NB4 (cell line): ENCODE measurements at regions not wholly inside any gene's neighbourhood (a gene's known extent, or its start where the extent isn't known, plus 50 kb on each side); places are given as distances from the start of the nearest gene placed in this dataset.

Experiments used
- DNase-seq: peaks from one replicate; pipeline ENCODE4 v3.0.0; 2010; ENCODE audit warnings: low read depth
- H3K4me3 ChIP-seq: one replicate; pipeline ENCODE4 v1.5.1; 2011; ENCODE audit warnings: mild to moderate bottlenecking, low read depth, low read length, moderate library complexity
- MYC ChIP-seq: IDR thresholded peaks from 2 replicates; pipeline ENCODE4 v1.6.1; 2011; ENCODE audit warnings: low read depth, low read length
- POLR2A ChIP-seq: IDR thresholded peaks from 2 replicates; pipeline ENCODE4 v1.6.1; 2011; ENCODE audit warnings: mild to moderate bottlenecking; ENCODE audit not compliant: insufficient read length; ENCODE audit errors: extremely low read depth
- TF ChIP-seq, protein P1 (sequence below): IDR thresholded peaks from one replicate; pipeline ENCODE4 v1.5.1; 2012; ENCODE audit warnings: low read depth, low read length
- TF ChIP-seq, protein P2 (sequence below): IDR thresholded peaks from 2 replicates; pipeline ENCODE4 v1.6.1; 2011; ENCODE audit warnings: low read depth, low read length

DNA sequence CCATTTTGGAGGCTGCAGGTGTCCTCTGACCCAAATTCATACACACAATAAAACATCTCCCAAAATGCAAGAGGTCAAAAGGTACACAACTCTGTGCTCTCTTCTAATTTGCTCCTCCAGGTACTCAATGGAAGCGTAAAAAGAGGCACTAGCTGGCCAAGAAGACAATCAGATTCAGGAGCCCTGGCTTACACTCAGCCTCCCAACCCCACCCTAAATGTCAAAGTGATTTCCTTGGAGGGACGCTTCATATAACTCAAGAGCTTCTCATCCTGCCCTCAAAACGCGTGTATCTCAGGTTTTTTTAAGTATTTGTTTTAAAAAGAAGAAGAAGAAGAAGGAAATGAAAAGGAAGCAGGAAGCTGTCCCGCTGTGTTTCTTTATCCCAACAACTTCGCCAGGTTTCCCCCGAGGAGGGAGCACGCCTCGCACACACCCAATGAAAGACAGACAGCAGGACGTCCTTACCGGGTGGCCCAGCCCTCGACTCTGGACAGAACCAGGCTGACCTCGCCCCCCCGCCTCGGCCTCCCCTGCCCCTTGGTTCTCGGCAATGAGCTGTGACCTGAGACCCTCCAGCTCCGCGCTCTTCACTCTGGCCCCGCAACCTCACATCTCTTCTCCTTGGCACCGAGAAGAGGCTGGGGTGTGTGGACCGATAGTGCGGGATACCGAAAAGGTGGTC is 620.7 kb upstream of the ZNF385D start:
- no peak overlapping the region for H3K4me3 ChIP-seq
- TF ChIP-seq, protein P1, sequence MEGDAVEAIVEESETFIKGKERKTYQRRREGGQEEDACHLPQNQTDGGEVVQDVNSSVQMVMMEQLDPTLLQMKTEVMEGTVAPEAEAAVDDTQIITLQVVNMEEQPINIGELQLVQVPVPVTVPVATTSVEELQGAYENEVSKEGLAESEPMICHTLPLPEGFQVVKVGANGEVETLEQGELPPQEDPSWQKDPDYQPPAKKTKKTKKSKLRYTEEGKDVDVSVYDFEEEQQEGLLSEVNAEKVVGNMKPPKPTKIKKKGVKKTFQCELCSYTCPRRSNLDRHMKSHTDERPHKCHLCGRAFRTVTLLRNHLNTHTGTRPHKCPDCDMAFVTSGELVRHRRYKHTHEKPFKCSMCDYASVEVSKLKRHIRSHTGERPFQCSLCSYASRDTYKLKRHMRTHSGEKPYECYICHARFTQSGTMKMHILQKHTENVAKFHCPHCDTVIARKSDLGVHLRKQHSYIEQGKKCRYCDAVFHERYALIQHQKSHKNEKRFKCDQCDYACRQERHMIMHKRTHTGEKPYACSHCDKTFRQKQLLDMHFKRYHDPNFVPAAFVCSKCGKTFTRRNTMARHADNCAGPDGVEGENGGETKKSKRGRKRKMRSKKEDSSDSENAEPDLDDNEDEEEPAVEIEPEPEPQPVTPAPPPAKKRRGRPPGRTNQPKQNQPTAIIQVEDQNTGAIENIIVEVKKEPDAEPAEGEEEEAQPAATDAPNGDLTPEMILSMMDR: no peak
- no peak for TF ChIP-seq MYC
- TF ChIP-seq POLR2A: no peak
- TF ChIP-seq, protein P2, sequence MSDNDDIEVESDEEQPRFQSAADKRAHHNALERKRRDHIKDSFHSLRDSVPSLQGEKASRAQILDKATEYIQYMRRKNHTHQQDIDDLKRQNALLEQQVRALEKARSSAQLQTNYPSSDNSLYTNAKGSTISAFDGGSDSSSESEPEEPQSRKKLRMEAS: no peak
- no peak for DNase-seq

DNA sequence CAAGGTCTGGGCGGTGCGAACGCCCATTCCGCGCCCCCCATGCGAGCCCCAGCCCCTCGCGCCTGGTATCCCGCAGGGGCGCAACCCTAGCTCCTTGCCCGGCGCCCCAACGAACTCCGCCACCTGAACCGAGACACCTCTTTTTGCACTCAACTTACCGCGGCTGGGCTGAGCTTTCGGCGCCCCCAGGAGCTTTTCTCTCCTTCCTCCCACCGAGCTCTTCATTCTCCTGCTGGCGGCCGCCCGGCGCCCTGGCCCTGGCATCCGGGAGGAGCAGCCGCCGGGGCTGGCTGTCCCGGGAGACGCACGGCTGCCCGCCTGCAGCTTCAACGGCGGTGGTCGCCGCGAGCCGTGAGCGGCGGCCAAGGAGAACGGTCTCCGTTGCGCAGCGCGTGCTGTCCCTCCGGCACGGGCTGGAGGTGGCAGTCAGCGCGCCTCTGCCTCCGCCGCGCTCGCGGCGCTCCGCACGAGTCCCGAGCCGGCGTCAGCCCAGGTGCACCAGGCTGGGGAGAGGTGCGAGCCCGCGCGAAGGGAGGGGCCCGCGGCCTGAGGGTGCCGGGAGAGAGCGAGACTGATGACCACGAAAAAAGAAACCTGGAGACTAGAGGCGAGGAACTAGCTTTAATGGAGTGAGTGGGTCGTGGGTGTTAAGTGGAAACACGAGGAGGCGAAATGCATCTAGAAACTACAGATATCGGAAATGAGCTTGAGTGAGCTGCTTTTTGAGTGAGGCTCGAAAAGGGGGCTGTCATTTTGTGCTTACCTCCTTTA is 621.5 kb upstream of the ZNF385D start:
- TF ChIP-seq POLR2A (no peak), MYC (no peak)
- TF ChIP-seq, protein P2: no peak
- TF ChIP-seq, protein P1: no peak
- DNase-seq: no peak
- H3K4me3 ChIP-seq: no peak overlapping the region

DNA sequence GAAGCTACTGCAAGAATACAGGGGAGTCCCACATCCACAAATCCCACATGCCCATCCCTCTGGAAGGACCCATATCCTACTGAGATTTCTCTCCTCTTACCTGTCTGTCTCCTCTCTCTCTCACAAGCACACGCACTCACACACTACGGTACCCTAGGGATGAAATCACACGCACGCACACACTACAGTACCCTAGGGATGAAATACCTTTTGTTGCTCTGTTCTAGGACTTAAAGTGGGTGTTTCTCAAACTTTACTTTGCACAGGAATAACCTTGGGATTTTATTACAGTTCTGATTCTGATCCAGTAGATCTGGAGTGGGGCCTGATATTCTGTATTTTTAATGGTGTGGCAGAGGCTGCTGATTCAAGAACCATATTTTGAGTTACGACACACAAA is 622.2 kb upstream of the ZNF385D start:
- no peak for DNase-seq
- H3K4me3 ChIP-seq: no peak overlapping the region
- TF ChIP-seq MYC (no peak), POLR2A (no peak)
- TF ChIP-seq, protein P2: no peak
- TF ChIP-seq, protein P1: no peak

DNA sequence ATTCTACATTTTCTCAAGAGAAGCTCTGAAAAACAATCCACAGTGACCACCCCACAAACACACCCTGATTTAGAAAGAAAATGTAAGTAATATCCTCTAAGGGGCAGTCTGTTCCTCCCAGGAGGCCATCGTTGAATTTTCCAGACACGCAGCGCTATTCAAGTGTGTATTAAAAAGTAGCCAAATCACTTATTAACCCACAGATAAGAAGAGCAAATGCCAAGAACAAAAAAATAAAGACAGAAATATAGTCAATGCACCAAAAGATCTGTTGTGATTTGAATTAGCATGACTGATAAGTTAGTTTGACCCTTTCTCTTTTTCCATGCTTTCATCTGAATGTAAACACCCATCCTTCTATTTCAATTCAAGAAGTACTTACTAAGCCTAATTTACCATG is 622.8 kb upstream of the ZNF385D start:
- TF ChIP-seq, protein P2: no peak
- no peak for TF ChIP-seq MYC
- TF ChIP-seq, protein P1: no peak
- TF ChIP-seq POLR2A: no peak
- no peak overlapping the region for H3K4me3 ChIP-seq
- DNase-seq: no peak

DNA sequence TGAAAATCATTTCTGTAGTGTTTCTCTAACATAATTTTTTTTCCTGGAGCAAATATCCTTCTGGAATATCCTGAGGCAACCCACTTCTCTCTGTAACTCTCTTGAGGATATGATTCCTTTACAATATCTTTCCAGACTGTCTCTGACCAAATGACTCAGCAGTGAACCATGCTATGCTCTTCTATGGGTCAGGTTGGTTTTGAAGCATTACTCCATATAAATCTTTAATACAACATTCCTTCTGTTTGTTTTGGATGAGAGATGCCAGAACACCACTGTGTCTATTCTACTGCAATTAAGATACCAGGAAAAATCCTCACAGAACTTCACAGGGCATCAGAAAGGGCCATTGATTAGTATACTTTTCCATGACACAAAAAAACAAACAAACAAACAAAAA is 626.4 kb upstream of the ZNF385D start:
- TF ChIP-seq, protein P2: no peak
- TF ChIP-seq, protein P1: no peak
- TF ChIP-seq MYC (no peak), POLR2A (no peak)
- DNase-seq: no peak
- H3K4me3 ChIP-seq: no peak overlapping the region
